ENCODE measurements at regions not wholly inside any gene's neighbourhood (a gene's known extent, or its start where the extent isn't known, plus 50 kb on each side); places are given as distances from the start of the nearest gene placed in this dataset.

- H2BK120ac ChIP-seq (ENCODE audit: low read depth, low read length, poor library complexity, severe bottlenecking): no peak overlapping the region
- Mint-ChIP-seq H3K4me3 (no peak overlapping the region), H3K4me1 (peaks cover 6% of the 10 kb centered on the region in 2 experiments; a peak in 3 of 4 replicates), H3K27ac (no peak overlapping the region), H3K9me3 (no peaks in the 10 kb centered on the region), H3K36me3 (ENCODE audit: insufficient read depth in 1 of 3, low read depth in 3 of 3) (no peaks in the 10 kb centered on the region), H3K27me3 (ENCODE audit: low read depth) (no peaks in the 10 kb centered on the region)
- H2AK5ac ChIP-seq (ENCODE audit: insufficient read length, low read length): no peak overlapping the region
- H3K9ac ChIP-seq (ENCODE audit: extremely low read depth, insufficient read length, low read length): no peak overlapping the region
- H2BK20ac ChIP-seq (ENCODE audit: low read depth, low read length, poor library complexity, severe bottlenecking): peak overlapping the region; percentile 26
- no peak overlapping the region for H2BK12ac ChIP-seq (ENCODE audit: insufficient read length, low read depth, low read length)
- WGBS (ENCODE audit: extremely low coverage, insufficient read length, low lambda C conversion rate): no CpG with 5 or more reads among the region's 9 CpGs
- no peak overlapping the region for H3K14ac ChIP-seq (ENCODE audit: insufficient read depth, low read length)
- H4K5ac ChIP-seq (ENCODE audit: insufficient read length, low read depth, low read length): no peak overlapping the region
- TF ChIP-seq, protein P1, sequence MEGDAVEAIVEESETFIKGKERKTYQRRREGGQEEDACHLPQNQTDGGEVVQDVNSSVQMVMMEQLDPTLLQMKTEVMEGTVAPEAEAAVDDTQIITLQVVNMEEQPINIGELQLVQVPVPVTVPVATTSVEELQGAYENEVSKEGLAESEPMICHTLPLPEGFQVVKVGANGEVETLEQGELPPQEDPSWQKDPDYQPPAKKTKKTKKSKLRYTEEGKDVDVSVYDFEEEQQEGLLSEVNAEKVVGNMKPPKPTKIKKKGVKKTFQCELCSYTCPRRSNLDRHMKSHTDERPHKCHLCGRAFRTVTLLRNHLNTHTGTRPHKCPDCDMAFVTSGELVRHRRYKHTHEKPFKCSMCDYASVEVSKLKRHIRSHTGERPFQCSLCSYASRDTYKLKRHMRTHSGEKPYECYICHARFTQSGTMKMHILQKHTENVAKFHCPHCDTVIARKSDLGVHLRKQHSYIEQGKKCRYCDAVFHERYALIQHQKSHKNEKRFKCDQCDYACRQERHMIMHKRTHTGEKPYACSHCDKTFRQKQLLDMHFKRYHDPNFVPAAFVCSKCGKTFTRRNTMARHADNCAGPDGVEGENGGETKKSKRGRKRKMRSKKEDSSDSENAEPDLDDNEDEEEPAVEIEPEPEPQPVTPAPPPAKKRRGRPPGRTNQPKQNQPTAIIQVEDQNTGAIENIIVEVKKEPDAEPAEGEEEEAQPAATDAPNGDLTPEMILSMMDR (conservative IDR thresholded peaks at IDR 0.05): no peak
- H3T11ph ChIP-seq (ENCODE audit: low read length): no peak overlapping the region
- H3K56ac ChIP-seq (ENCODE audit: insufficient read length, low read depth, low read length): no peak overlapping the region
- no peaks in the 10 kb centered on the region for H3K4me1 ChIP-seq (ENCODE audit: insufficient read depth, low read length)
- no peak overlapping the region for H3K4me2 ChIP-seq (ENCODE audit: insufficient read depth, insufficient read length, low read length)
- H4K91ac ChIP-seq (ENCODE audit: insufficient read length, low read depth, low read length): no peak overlapping the region
- no peak overlapping the region for H3K23ac ChIP-seq (ENCODE audit: insufficient read length, low read depth, low read length)
- H2BK15ac ChIP-seq (ENCODE audit: low read depth, low read length): no peak overlapping the region
- no peaks in the 10 kb centered on the region for H3K79me2 ChIP-seq (ENCODE audit: insufficient read depth, low read length)
- H3K23me2 ChIP-seq (ENCODE audit: insufficient read length, low read depth, low read length, poor library complexity, severe bottlenecking): no peaks in the 10 kb centered on the region
- no peak for DNase-seq
- no peaks in the 10 kb centered on the region for H3K9me3 ChIP-seq (ENCODE audit: control insufficient read depth, low read depth, low read length)
- no peak overlapping the region for H3K27ac ChIP-seq (ENCODE audit: insufficient read length, low read depth, low read length)
- H3K18ac ChIP-seq (ENCODE audit: insufficient read length, low read depth, low read length): no peak overlapping the region
- H4K20me1 ChIP-seq (ENCODE audit: control insufficient read depth, insufficient read depth, insufficient read length): no peaks in the 10 kb centered on the region
- H2BK5ac ChIP-seq (ENCODE audit: insufficient read length, low read length): no peak overlapping the region
- H3K79me1 ChIP-seq (ENCODE audit: insufficient read depth, low read depth, low read length, poor library complexity, severe bottlenecking): no peaks in the 10 kb centered on the region
- no peak overlapping the region for H4K8ac ChIP-seq (replicated peaks; ENCODE audit: insufficient read length, low read depth, low read length)
- no peak overlapping the region for H2AFZ ChIP-seq (ENCODE audit: low read length)
- no peaks in the 10 kb centered on the region for H3K27me3 ChIP-seq (ENCODE audit: insufficient read depth, low read length)
- H3K4ac ChIP-seq (ENCODE audit: low read depth, low read length): no peak overlapping the region
These were observed 232.2 kb downstream of the TTC32 start for GRCh38 chr2:19669559-19669958.

All from H9 (cell line).